ENCODE measurements at regions not wholly inside any gene's neighbourhood (a gene's known extent, or its start where the extent isn't known, plus 50 kb on each side); places are given as distances from the start of the nearest gene placed in this dataset.

DNA sequence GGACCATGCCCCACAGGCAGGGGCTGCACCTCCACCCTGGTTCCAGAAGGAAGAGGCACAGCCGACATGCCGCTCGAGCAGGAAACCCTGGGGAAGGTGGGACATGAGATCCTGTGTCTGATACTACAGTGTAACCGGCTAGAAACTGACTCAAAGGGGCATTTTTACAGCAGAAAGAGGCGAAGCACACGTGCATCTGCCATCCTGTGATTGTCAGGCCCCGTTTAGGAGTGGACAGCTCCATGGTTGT is 62.7 kb downstream of the SIK1 start:
- peaks cover 0 to 3% of the 10 kb centered on the region in 2 donors for H3K27me3 ChIP-seq

DNA sequence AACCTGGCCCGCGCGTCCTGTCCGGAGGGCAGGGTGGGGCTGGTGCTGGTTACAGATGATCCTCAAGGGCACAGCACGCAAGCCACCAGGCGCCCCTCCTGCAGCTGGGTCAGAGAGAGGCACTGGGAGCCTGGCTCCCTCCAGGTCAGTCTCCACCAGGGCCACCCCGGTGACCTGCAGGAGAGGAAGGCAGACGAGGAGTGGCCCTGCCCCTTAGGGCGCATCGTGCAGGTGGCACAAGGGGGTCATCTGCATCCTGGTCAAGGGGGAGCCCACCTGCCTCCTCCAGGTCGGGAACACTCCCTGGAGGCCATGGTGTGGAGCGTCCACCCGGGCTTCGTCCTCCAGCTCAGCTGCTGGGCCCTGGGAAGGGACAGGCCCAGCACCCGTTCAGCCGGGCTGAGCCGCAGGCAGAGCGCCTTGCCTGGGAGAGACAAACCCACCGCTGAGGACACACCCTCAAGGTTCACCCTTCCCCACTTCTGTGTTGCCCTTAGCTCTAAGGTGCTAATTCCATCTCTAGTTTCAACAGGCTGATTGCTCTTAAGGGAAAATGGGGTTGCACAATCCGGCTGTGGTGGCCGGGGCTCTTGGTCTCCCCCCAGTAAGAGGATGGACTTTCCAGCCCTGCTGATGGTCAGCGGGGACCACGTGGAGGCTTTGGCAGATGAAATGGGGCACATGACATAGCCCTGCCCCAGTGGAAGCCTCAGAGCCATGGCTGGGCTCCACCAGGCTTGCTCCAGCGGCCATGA is 63.2 kb downstream of the SIK1 start:
- TF ChIP-seq POLR2AphosphoS5 (IDR thresholded peaks at IDR 0.05) (no peak), POLR2A (IDR thresholded peaks at IDR 0.05) (no peak)
- TF ChIP-seq, protein P1, sequence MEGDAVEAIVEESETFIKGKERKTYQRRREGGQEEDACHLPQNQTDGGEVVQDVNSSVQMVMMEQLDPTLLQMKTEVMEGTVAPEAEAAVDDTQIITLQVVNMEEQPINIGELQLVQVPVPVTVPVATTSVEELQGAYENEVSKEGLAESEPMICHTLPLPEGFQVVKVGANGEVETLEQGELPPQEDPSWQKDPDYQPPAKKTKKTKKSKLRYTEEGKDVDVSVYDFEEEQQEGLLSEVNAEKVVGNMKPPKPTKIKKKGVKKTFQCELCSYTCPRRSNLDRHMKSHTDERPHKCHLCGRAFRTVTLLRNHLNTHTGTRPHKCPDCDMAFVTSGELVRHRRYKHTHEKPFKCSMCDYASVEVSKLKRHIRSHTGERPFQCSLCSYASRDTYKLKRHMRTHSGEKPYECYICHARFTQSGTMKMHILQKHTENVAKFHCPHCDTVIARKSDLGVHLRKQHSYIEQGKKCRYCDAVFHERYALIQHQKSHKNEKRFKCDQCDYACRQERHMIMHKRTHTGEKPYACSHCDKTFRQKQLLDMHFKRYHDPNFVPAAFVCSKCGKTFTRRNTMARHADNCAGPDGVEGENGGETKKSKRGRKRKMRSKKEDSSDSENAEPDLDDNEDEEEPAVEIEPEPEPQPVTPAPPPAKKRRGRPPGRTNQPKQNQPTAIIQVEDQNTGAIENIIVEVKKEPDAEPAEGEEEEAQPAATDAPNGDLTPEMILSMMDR (IDR thresholded peaks at IDR 0.05), result no peak
- H3K4me1 ChIP-seq, result peaks cover 4 to 17% of the 10 kb centered on the region in 2 donors
- H3K27ac ChIP-seq, result no peak overlapping the region
- DNase-seq (ENCODE audit: low spot score in 2 of 2), result no peak
- intact Hi-C loops (cut with DNase I; ENCODE audit: low total_unique reads), result no loop called here
- no peak overlapping the region for H3K4me3 ChIP-seq
- no peaks in the 10 kb centered on the region for H3K36me3 ChIP-seq
- peaks cover 0 to 3% of the 10 kb centered on the region in 2 donors for H3K27me3 ChIP-seq
- no peaks in the 10 kb centered on the region for H3K9me3 ChIP-seq

More for the DNA sequence above, 62.7 kb downstream of the SIK1 start:
- TF ChIP-seq POLR2AphosphoS5 (IDR thresholded peaks at IDR 0.05), result no peak
- no peak for TF ChIP-seq POLR2A (IDR thresholded peaks at IDR 0.05)
- TF ChIP-seq, protein P1 (IDR thresholded peaks at IDR 0.05), result no peak
- Histone ChIP-seq H3K4me1 (peaks cover 6 to 17% of the 10 kb centered on the region in 2 donors), H3K36me3 (no peaks in the 10 kb centered on the region), H3K27ac (no peak overlapping the region), H3K4me3 (no peak overlapping the region), H3K9me3 (no peaks in the 10 kb centered on the region)
- DNase-seq (ENCODE audit: low spot score in 2 of 2), result no peak
- intact Hi-C loops (cut with DNase I; ENCODE audit: low total_unique reads), result no loop called here

DNA sequence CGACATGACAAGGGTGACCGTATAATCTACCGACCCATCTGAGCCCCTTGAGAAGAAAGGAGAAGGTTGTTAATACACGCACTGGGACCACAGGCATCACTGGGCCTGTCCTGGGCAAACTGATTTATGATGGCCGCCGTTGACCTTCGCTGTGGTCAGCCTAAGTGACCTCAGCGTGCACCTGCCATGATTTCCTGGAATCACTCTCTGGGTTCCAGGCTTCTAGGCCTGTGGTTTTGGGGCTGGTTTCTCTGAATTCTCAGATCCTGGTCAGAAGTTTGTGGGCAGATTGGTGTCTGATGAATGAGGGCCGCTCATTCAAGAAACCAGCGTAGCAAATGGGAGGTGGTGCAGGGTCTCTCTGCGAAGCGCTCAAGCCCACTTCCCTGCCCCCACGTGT is 64.0 kb downstream of the SIK1 start:
- DNase-seq (ENCODE audit: low spot score in 2 of 2), result no peak
- intact Hi-C loops (cut with DNase I; ENCODE audit: low total_unique reads), result no loop called here
- TF ChIP-seq POLR2A (IDR thresholded peaks at IDR 0.05) (no peak), POLR2AphosphoS5 (IDR thresholded peaks at IDR 0.05) (no peak)
- TF ChIP-seq, protein P1 (IDR thresholded peaks at IDR 0.05), result no peak
- H3K27ac ChIP-seq, result peak overlapping the region; percentile 86 to 94
- no peak overlapping the region for H3K4me3 ChIP-seq
- H3K4me1 ChIP-seq, result peaks cover 4 to 17% of the 10 kb centered on the region in 2 donors
- H3K36me3 ChIP-seq, result no peaks in the 10 kb centered on the region
- H3K27me3 ChIP-seq, result peaks cover 0 to 3% of the 10 kb centered on the region in 2 donors
- no peaks in the 10 kb centered on the region for H3K9me3 ChIP-seq

- DNase-seq (ENCODE audit: low spot score in 2 of 2), result peak in 1 of 2 donors; percentile 82
- Histone ChIP-seq H3K36me3 (no peaks in the 10 kb centered on the region), H3K27ac (peak overlapping the region; percentile 86 to 94), H3K9me3 (no peaks in the 10 kb centered on the region), H3K4me1 (peaks cover 4 to 17% of the 10 kb centered on the region in 2 donors), H3K4me3 (peak overlapping the region; percentile 12 to 58 (median 27)), H3K27me3 (peaks cover 0 to 3% of the 10 kb centered on the region in 2 donors)
- intact Hi-C loops (cut with DNase I; ENCODE audit: low total_unique reads), result no loop called here
- TF ChIP-seq POLR2AphosphoS5 (IDR thresholded peaks at IDR 0.05), result peak in 1 of 3 donors; percentile 12
- TF ChIP-seq POLR2A (IDR thresholded peaks at IDR 0.05), result no peak
Observed at GRCh38 chr21:43362321-43362791, 64.6 kb downstream of the SIK1 start.

DNA sequence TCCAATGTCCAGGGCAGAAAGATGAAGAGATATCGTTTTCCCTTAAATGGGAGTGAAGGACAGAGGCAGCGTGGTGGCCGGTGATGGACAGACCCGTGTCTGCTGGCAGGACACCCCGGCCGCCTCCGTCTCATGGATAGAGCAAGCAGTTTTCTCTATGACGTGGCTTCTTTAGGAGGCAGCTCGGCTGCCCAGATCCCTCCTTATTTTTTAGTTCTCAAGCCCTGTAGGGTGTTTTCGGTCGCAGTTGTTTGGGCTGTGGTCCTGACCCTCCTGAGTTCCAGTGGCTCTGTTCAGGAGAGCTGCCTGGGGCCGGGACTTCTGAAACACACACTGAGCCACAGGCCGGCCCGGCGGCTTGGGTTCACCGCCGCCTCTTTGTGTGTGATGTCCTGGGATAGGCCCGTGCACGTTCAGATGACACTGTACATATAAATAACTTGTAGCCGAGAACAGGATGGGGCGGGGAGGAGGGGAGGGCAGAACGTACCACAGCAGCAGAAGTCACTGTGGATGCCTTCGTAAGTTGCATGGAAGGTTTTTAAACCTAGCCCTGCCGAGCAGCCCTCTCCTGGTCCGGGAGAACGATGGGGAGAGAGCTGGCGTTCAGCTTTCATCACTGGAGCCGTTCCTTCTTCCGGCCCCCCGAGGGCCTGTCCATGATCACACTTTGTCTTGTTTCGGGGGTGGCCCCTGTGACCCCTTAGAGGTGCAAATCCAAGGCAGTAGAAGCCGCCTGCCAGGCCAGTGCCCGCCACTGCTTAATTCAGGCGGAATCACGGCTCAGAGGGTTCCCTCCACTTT is 65.2 kb downstream of the SIK1 start:
- intact Hi-C loops (cut with DNase I; ENCODE audit: low total_unique reads), result no loop called here
- DNase-seq (ENCODE audit: low spot score in 2 of 2), result peak in 1 of 2 donors; percentile 89
- Histone ChIP-seq H3K9me3 (no peaks in the 10 kb centered on the region), H3K36me3 (no peaks in the 10 kb centered on the region), H3K4me3 (peak overlapping the region; percentile 12 to 58 (median 27)), H3K27me3 (peaks cover 0 to 3% of the 10 kb centered on the region in 2 donors), H3K4me1 (peaks cover 4 to 17% of the 10 kb centered on the region in 2 donors), H3K27ac (peak overlapping the region; percentile 86 to 94)
- no peak for TF ChIP-seq POLR2AphosphoS5 (IDR thresholded peaks at IDR 0.05)
- no peak for TF ChIP-seq POLR2A (IDR thresholded peaks at IDR 0.05)
- TF ChIP-seq, protein P1 (IDR thresholded peaks at IDR 0.05), result no peak
